Germinal center (tissue), 1 donor: ENCODE measurements at regions not wholly inside any gene's neighbourhood (a gene's known extent, or its start where the extent isn't known, plus 50 kb on each side); places are given as distances from the start of the nearest gene placed in this dataset.

Experiments
- DNase-seq: peaks from one replicate; pipeline ENCODE4 v3.0.0; 2012; ENCODE audit warnings: mixed read lengths, low spot score

DNA sequence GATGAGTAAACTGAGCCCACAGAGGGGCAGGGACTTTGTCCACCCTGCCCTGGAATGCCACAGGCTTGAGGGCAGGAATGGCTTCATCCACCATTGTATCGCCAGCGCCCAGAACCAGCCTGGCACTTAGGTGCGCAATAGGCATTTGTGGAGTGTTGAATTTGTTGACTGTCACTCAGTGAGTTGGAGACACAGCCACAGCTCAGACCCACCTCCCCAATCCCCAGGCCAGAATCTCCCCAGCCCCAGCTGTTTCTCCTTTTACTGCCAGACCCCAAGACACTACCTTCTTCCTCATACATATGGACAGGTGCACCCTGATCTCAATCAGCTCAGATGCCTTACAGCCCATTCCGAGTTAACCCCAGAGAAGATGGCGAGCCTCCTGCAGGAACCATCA, 674.5 kb downstream of the MATN1 start:
- DNase-seq = no peak

DNA sequence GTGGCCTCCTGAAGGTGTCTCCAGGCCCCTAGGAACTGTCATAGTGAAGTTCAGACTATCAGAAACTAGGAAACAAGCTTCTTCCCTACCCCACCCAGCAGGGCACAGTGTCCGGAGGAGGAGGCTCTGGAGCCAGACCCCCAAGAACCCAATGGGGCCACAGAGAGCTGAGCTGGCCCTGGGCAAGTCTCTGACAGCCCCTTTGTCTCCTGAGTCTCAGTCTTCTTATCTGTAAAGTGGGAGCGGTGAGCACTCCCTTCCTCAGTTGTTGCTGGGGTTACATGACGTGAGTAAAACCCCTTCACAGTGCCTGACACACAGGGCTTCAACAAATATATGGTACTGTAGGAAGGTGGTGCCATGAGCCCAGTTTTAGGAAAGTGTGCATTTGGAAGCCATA, 675.8 kb downstream of the MATN1 start:
- no peak for DNase-seq

DNA sequence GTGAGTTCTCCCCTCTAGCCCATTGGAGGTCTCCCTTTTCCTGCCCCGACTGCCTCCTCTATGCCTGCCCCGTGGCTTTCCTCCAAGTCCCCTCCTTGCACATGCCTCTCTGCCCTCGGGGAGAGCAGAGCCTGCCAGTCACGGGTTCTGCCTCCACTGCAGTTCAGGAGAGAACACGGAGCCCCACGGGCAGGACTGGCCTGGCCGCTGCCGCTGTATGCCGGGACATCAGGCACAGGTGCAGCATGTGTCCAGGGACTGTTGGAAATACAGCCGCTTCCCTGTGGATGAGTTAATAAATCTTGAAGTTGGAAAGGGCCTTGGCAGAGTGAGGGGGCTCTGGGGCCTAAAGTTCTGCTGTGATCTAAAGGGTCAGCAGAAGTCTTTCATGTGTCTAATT, 676.6 kb downstream of the MATN1 start:
- no peak for DNase-seq

DNA sequence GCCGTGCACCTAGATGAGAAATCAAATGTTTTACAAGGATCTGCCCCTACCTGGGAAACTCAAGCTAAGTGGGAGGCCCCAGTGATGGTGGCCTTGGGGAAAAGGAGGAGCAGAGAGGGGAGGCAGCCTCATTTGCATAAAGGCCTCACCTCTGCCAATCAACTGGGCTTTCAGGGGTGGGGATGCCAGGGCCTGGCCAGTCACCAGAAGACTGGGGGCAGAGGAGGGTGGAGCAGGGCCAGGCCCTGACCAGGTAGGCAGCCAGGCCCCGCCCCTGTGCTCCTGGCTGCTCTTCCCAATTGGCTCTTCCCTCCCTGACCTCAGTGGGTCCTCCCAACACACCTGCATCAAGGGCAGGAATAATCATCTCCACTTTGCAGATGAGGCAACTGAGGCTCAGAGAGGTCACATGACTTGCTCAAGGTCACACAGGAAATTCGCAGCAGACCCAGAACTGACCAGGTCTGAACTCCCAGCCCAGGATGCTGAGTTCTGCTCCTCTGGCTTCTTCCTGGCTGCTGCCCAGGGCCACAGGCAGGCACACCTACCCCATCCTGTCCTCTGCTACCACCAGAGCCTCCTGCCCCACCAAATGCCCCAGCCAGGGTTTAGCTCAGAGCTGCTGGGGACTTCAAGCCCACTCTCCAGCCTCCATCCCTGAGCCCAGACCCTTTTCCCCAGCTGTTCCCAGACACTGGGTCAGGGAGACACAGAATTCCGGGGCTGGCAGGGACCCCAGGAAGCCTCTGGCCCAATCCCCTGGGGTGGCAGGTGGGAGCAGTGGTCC, 677.9 kb downstream of the MATN1 start:
- DNase-seq = no peak

DNA sequence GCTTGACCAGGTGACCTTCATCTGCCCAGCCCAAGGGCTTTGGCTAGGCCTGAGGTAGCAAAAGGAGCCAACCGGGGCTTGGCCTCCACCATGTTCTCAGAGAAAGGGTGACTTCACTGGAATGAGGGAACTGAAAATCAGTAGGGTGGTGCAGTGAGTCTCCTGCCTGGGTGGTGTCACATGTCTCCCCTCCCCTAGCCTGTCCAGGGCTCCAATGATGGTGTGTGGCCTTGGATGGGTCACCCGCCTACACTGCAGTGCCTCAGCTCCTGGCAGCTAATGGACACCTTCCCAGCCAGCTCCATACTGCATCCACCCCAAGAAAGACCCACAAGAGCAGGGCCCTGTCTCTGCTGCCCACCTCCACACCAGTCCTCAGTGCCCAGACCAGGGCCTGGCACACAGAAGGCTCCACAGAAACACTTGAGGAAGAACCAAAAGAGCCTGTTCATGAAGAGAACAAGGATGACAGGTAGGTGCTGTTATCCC, 678.7 kb downstream of the MATN1 start:
- no peak for DNase-seq

DNA sequence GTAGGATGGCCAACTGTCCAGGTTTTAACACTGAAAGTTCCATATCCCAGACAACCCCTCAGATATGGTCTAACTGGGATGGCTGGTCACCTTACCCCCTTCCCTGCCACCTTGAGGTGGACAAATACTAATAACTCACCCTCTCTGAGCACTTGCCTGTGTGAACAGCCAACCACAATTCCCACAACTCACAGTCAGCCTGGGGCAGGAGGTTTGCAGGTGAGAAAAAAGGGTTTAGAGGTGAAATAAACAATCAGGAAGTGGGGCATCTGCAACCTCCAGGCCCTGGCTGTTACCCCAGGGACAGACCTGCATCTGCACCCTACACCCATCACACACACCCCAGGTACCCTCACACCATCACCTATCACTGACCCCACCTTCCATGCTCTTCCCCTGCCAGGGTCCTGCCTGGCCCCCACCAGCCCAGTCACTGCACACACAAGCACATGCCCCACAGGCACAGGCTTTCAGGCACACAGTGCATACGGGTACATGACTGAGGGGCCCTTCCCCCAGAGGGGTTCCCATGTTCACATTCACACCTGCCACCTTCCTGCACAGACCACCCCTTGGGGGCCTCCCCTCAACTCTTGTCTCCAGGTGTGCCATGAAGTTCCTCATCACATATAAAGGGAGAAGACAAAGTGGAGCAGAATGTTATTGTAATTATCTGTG, 679.5 kb downstream of the MATN1 start:
- DNase-seq = no peak

DNA sequence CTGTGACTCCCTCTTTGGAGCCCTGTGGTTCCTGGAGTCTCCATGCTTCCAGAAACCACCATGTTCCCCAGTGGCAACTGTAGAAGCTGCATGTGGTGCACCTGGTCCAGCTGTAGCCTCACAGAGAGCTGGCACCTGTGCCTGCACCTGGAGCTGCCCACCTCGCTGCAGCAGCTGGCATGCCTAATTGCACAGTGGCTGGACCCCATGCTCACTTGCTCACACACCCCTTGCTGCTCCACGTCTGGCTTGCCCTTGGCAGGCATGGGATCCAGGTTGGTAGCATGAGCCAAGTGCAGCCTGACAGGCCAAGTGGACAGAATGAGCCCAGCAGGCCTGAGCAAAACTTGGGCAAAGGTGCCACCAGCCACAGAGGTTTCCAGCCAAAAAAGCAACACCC, 680.1 kb downstream of the MATN1 start:
- DNase-seq = no peak

DNA sequence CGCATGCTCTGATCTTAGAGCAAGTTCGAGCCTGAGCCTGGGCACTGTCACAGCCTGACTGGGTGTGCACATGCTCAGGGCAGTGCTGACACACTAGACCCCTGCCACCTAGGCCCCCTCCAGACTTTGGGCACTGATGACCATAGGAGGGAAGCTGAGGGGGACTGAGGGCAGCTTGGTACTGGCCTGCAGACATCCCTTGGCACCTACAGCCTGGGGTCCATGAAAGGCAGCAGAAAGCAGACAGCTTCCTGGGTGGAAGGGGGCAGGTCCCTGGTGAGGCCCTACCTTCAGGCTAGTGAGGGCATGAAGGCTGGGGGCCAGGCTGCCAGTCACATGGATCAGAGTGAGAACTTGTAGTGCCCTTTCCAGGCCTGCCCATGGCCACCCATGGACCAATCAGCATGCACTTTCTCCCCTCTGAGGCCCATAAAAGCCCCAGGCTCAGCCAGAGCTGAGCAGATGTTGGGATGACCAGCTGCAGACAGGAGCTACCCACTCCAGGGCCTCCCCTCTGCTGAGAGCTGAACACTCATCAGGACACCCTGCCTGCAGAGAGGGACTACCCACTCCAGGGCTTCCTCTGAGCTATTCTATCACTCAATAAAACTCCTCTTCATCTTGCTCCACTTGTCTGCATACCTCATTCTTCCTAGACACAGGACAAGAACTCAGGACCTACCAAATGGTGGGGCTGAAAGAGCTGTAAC, 680.8 kb downstream of the MATN1 start:
- no peak for DNase-seq

GRCh38 chr1:30041741-30042437, 681.5 kb downstream of the MATN1 start:
- DNase-seq = no peak

DNA sequence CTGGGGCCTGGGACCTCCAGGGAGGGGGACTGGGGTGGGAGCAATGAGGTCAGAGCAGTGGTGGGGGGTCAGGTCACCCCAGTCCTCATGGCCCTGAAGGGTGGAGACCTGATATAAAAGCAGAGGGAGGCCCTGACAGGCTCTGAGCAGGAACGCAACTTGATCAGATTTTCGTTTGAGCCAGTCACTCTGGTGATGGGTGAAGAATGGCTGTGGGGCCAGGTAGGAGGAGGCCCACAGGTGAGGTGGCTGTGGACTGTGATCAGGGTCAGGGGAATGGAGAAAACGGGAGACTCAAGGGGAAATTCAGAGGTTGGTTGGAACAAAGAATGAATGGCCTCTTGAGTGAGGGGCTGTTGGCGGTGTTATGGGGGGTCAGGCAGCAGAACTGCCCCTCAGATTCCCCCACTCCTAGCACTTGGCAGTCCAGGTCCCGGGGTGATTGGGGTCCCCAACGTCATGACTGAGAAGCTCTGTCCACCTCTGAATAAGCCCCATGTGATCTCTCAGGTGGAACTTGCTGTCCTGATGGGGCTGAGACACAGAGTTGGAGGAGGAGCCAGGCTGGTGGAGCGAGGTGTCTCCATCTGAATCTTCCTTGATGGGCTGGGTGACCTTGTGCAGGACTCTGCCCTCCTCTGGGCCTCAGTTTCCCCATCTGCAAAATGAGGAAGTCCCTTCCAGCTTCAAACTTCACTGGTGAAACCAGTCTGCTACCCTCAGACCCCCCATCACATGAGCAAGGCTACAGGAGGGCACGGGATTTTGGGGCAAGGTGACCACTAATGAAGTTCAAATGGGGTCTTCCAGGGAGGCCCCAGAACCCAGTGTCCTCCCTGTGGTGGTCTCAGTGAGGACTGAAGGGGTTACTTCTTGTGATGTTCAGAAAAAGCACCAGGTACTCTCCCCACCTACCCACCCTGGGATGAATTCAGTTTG, 683.0 kb downstream of the MATN1 start:
- DNase-seq = no peak

DNA sequence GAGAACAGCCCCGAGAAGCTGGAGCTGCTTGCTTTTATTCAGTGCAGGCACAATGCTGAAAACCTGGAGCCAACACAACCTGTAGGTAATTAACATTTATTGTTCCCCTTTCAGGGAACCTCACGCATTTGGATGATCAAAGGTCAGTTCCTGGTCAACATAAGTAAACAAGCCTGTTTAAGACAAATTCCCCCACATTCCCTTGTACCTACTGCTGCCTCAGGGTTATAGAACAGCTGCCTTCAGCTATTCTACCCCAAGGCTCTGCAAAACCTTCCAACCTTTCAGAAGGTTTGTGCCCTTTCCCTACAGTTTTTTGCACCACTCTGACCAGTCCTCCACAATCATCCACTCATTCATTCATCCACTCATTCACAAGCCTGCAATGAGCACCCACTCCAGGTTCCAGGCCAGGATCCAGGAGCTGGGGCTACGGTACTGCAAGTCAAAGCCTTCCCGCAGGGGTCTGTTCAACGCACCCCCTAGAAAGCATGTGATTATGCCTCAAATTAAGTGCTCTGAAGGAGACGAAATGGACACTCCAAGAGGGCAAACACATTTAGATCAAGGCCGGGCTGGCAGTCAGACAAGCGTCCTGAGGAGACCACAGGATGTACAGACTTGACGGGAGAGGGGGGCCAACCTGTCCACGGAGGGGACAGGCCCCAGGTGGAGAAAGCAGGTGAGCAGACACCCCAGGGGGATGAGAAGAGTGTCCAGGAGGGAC, 683.9 kb downstream of the MATN1 start:
- no peak for DNase-seq

DNA sequence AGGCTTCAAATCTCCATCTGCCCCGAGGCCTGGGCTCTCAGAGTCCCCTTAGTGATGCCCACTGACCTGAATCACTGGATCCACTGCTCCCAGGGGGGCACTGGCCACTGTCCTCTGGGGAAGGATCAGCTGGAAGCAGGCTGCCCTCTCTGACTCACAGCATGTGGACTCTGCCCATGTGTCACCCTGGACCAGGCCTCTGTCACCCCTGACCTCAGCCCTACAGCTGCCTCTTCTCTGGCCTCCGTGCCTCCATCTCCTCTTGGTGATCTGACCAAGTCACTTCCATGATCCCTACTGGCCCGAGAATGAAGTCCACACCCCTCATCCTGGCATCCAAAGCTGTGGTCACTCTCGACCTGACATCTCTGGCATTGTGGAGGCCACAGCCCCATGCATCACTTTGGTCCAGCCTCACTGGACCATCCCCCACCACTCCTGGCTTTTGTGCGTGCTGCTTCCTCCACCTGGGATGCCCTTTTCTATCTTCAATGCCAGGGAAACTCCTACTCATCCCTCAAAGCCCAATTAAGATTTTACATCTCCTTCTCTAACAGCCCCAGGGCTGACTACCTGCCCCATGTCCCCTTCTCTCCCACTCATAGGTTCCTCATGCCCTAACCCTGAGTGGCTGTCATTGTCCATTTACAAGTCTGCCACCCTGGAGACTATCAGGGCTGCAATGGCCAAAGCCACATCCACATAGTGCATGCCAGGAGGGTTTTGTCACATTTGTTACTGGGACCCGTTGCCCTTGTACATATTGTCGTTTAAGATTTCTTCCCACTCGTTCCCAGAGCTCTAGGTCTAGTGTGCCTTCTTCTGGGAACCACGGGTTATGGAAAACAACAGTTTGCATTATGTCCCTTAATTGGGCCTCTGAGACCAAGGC, 685.0 kb downstream of the MATN1 start:
- DNase-seq = no peak

- DNase-seq = no peak
These were observed 685.9 kb downstream of the MATN1 start for GRCh38 chr1:30037251-30038118.

- no peak for DNase-seq
These were observed 686.7 kb downstream of the MATN1 start for GRCh38 chr1:30036666-30037065.

DNA sequence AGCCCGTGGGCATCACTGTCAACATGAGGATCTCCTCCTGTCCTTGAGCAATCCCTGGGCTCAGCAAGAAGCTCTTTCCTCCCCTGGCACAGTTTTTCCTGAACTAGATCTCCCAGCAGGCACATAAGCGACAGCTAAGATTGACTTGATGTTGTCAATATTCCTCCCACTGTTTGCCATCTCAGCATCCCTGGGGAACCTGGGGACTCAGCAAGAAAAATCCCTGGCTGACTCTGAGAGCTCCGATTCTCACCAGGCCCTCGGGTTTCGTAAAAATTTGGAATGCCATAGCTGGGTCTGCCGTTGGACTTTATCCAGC, 687.2 kb downstream of the MATN1 start:
- no peak for DNase-seq

DNA sequence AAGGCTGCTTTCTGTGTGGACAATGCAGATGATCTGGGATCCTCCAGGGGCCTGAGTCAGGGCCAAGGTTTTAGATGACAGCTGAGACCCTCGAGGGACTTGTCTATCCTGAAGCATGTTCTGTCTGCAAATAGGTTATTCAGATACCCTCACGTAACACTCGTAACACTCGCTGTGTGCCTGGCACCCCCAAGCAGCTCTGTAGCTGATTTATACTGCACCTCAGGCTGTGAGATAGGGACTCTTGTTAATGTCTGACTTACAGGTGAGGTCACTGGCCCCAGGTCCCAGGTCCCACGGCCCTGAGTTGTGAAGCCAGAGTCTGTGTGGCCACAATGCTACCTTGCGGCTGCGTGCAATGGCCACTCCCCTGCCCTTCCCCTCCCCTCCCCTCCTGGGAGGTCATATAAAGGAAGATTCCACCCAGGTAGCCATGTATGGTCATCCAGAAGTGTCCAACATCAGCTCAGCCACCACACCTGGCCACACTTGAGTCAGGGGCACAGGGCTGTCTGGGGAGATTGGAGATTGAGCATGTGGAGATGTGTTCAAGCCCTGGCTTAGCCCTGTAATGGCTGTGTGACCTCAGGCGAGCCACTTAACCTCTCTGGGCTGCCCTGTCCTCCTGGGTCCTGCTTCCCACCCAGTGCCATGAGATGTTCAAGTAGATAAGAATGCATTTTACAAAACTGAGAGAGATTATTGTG, 687.7 kb downstream of the MATN1 start:
- DNase-seq = no peak

- DNase-seq = no peak
These were observed 688.5 kb downstream of the MATN1 start for GRCh38 chr1:30034627-30035521.
